WTC11 (cell line): ENCODE measurements at regions not wholly inside any gene's neighbourhood (a gene's known extent, or its start where the extent isn't known, plus 50 kb on each side); places are given as distances from the start of the nearest gene placed in this dataset.

Experiments used
- CREB1 ChIP-seq: sonication (generic); formaldehyde crosslinking; IDR thresholded peaks from 2 replicates; pipeline ENCODE4 v1.8.0; 2023; ENCODE audit warnings: mild to moderate bottlenecking, missing genetic modification reagents
- E2F1 ChIP-seq: sonication (generic); formaldehyde crosslinking; IDR thresholded peaks from 2 replicates; pipeline ENCODE4 v1.8.0; 2022; ENCODE audit warnings: mild to moderate bottlenecking, missing genetic modification reagents
- ESRRA ChIP-seq: sonication (generic); formaldehyde crosslinking; IDR thresholded peaks from 2 replicates; pipeline ENCODE4 v1.8.1; 2022; ENCODE audit warnings: mild to moderate bottlenecking, missing genetic modification reagents, borderline replicate concordance
- GTF2I ChIP-seq: fragments of 250-450 bp; sonication (Bioruptor Pico); conservative IDR thresholded peaks from 2 replicates; pipeline ENCODE4 v1.4.0; 2021; ENCODE audit warnings: mild to moderate bottlenecking
- MAX ChIP-seq: sonication (generic); formaldehyde crosslinking; IDR thresholded peaks from 2 replicates; pipeline ENCODE4 v1.8.0; 2022; ENCODE audit warnings: mild to moderate bottlenecking, missing genetic modification reagents
- MYBL2 ChIP-seq: sonication (generic); formaldehyde crosslinking; IDR thresholded peaks from 2 replicates; pipeline ENCODE4 v1.8.1; 2023; ENCODE audit warnings: mild to moderate bottlenecking, moderate library complexity, missing genetic modification reagents
- PRDM15 ChIP-seq: sonication (generic); formaldehyde crosslinking; IDR thresholded peaks from 2 replicates; pipeline ENCODE4 v1.8.0; 2022; ENCODE audit warnings: missing genetic modification reagents
- TEAD1 ChIP-seq: sonication (generic); formaldehyde crosslinking; IDR thresholded peaks from 2 replicates; pipeline ENCODE4 v1.8.0; 2022; ENCODE audit warnings: mild to moderate bottlenecking, missing genetic modification reagents
- ZNF138 ChIP-seq: sonication (generic); formaldehyde crosslinking; conservative IDR thresholded peaks from 2 replicates; pipeline ENCODE4 v1.8.1; 2022; ENCODE audit warnings: mild to moderate bottlenecking, moderate library complexity, missing genetic modification reagents
- ZNF317 ChIP-seq: sonication (generic); formaldehyde crosslinking; IDR thresholded peaks from 2 replicates; pipeline ENCODE4 v1.8.1; 2023; ENCODE audit warnings: low read depth, mild to moderate bottlenecking, moderate library complexity, missing genetic modification reagents, borderline replicate concordance
- TF ChIP-seq, protein P1 (sequence below): fragments of 200-600 bp; IDR thresholded peaks from 2 replicates; pipeline ENCODE4 v1.8.0; 2022; ENCODE audit warnings: antibody characterized with exemption

GRCh38 chr14:100654814-100655740 lies 67.9 kb upstream of the BEGAIN start:
- TF ChIP-seq MYBL2 (CRISPR knock-in tag), result no peak
- TF ChIP-seq ESRRA (CRISPR knock-in tag), result no peak
- TF ChIP-seq, protein P1, sequence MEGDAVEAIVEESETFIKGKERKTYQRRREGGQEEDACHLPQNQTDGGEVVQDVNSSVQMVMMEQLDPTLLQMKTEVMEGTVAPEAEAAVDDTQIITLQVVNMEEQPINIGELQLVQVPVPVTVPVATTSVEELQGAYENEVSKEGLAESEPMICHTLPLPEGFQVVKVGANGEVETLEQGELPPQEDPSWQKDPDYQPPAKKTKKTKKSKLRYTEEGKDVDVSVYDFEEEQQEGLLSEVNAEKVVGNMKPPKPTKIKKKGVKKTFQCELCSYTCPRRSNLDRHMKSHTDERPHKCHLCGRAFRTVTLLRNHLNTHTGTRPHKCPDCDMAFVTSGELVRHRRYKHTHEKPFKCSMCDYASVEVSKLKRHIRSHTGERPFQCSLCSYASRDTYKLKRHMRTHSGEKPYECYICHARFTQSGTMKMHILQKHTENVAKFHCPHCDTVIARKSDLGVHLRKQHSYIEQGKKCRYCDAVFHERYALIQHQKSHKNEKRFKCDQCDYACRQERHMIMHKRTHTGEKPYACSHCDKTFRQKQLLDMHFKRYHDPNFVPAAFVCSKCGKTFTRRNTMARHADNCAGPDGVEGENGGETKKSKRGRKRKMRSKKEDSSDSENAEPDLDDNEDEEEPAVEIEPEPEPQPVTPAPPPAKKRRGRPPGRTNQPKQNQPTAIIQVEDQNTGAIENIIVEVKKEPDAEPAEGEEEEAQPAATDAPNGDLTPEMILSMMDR, result peak; percentile 74
- no peak for TF ChIP-seq CREB1
- TF ChIP-seq ZNF138, result no peak
- TF ChIP-seq MAX, result no peak
- no peak for TF ChIP-seq PRDM15 (CRISPR knock-in tag)
- TF ChIP-seq E2F1 (CRISPR knock-in tag), result no peak
- TF ChIP-seq GTF2I, result 0 out of 2 replicates have a peak, but pooled peaks have one; percentile 51
- TF ChIP-seq TEAD1 (CRISPR knock-in tag), result no peak
- no peak for TF ChIP-seq ZNF317 (CRISPR knock-in tag)
